ENCODE measurements at regions not wholly inside any gene's neighbourhood (a gene's known extent, or its start where the extent isn't known, plus 50 kb on each side); places are given as distances from the start of the nearest gene placed in this dataset.

DNA sequence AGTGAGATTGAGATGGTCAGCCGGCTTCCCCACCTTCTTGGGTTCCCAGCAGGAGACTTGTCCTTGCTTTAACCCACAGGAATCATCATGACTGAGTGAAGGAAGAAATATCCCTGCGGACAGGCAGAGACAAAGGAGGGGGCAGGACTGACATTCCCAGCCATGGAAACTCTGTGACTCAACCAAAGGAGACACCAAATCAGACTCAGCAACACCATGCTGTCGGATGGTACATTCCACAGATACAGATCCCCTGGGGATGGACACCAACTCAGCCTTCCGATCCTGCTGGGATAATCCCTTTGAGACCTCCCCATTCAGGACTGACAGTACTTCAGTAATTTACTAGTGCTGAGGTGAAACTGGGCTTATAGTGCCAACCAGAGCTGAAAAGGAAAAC, 518.3 kb downstream of the XIRP2 start:
- no peaks in the 10 kb centered on the region for H3K27me3 Mint-ChIP-seq
- no peak overlapping the region for H3K4me3 Mint-ChIP-seq
- H3K27ac Mint-ChIP-seq = no peak overlapping the region
- CTCF ChIA-PET = no interaction called here
- peaks cover 1% of the 10 kb centered on the region for H3K9me3 Mint-ChIP-seq
- no peak for DNase-seq
- no peaks in the 10 kb centered on the region for H3K36me3 Mint-ChIP-seq
- no peaks in the 10 kb centered on the region for H3K4me1 Mint-ChIP-seq

DNA sequence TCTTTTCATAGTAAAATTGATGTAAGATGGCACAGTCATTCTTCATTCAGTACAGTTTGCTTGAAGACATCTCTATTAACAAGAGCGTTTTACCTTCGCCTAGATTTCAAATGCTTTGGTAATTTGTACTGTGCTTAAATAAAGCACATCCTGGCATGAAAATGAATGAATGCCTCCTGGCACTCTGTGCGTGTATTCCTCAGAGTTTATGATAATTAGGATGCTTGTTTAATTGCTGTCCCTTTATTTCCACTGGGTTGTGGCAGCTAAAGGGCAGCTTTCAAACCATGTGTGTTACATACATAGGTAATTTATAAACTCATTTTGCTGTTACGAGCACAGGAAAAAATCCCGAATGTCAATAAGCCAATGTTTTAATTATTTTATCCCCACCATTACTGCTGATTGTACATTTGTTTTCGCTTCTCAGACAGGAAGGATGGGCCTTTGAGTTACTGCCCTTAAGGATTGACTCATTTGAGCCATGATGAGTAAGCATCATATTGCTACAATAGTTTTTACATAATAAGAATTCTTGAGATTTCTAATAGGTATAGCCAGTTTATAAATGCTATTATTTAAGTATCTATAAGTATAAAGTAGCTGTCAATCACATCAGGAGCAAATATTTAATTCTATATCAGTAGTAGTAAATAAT, 516.5 kb downstream of the XIRP2 start:
- no peak for DNase-seq
- no peak overlapping the region for H3K27ac Mint-ChIP-seq
- H3K36me3 Mint-ChIP-seq = no peaks in the 10 kb centered on the region
- H3K4me3 Mint-ChIP-seq = no peak overlapping the region
- peaks cover 3% of the 10 kb centered on the region for H3K9me3 Mint-ChIP-seq
- no peaks in the 10 kb centered on the region for H3K27me3 Mint-ChIP-seq
- no peaks in the 10 kb centered on the region for H3K4me1 Mint-ChIP-seq
- CTCF ChIA-PET = no interaction called here

DNA sequence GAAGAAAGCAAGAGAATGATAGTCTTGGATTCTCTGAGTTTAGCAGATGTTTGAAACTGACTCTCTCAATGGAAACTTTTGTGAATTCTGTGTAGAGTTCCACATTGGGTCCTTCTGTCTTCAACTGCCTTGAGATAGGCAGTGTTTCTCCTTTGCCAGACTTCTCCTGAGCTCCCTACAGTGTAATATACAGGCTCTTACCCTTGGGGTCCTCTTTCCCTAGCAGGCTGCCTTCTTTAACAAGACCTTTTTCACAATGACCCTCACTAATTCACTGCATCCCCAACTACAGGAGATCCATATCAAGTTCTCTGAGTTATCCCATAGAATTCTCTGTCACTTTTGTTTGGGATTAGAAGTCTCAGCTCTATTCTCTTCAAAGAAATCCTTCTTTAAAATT, 513.0 kb downstream of the XIRP2 start:
- no peaks in the 10 kb centered on the region for H3K27me3 Mint-ChIP-seq
- H3K4me3 Mint-ChIP-seq = no peak overlapping the region
- CTCF ChIA-PET = interaction anchor here (1.4 kb wide), 1 partner anchor 10 kb away, joined by 3 read pairs; no protein-coding TSS in a partner anchor
- H3K9me3 Mint-ChIP-seq = peaks cover 1% of the 10 kb centered on the region
- H3K36me3 Mint-ChIP-seq = no peaks in the 10 kb centered on the region
- no peak for DNase-seq
- no peaks in the 10 kb centered on the region for H3K4me1 Mint-ChIP-seq
- H3K27ac Mint-ChIP-seq = no peak overlapping the region

DNA sequence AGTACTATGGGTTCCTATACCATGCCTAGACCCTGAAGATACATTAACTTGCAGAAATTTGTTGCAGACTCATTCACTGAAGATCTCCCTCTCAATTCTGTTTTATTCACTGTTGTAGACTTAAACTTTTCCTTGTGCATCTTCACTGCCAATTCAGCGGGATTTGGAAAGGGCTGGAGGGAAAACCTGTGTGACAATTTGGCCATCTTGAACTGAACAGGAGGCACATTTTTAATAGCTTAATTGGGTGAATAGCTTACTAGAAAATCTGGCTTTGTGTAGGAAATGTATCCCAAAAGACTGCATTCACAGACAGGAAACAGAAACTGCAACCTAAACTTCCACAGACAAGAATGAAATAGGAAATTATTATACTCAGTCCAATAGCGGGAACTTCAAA, 512.3 kb downstream of the XIRP2 start:
- CTCF ChIA-PET = no interaction called here
- Mint-ChIP-seq H3K9me3 (peaks cover 1% of the 10 kb centered on the region), H3K4me3 (no peak overlapping the region), H3K27ac (no peak overlapping the region), H3K36me3 (no peaks in the 10 kb centered on the region), H3K4me1 (no peaks in the 10 kb centered on the region), H3K27me3 (no peaks in the 10 kb centered on the region)
- DNase-seq = no peak

DNA sequence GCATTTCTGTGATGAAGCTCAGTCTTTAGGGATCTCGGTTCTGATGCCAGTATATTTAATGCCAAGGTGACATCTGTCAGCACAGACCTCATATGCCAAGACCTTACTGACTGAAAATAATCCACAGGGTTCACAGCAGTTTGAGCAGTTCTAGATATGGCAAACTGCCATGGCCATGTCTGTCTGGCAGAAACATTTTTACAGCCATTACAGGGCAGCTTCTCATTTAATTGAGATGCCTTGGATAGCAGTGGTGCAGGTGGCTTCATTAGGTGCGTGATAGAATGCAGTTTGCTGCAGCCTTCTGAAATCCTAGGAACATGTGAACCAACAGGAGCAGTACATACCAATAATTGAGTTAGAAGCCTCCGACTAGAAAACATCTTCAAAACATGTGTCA, 510.6 kb downstream of the XIRP2 start:
- Mint-ChIP-seq H3K9me3 (peaks cover 1% of the 10 kb centered on the region), H3K27me3 (no peaks in the 10 kb centered on the region), H3K4me1 (no peaks in the 10 kb centered on the region), H3K4me3 (no peak overlapping the region), H3K27ac (no peak overlapping the region), H3K36me3 (no peaks in the 10 kb centered on the region)
- no peak for DNase-seq
- CTCF ChIA-PET = no interaction called here

DNA sequence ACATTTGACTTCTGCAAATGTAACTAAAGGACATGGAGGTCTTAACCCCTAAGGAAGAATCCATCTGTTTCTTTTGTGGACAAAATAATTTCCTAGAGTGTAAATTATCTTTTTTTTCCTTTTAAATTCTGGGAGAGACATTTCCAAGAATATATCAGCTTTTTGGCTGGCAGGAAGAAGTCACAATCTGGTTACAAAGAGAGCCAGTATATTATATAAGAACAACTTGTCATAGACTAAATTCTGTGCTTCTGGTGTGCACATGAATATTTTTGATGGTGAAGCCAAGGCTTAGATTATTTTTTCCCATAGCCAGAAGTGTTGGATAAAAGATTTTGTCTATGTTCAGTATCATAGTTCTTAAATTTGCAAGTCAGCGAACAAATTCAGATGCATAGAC, 500.6 kb downstream of the XIRP2 start:
- H3K27ac Mint-ChIP-seq = no peak overlapping the region

DNA sequence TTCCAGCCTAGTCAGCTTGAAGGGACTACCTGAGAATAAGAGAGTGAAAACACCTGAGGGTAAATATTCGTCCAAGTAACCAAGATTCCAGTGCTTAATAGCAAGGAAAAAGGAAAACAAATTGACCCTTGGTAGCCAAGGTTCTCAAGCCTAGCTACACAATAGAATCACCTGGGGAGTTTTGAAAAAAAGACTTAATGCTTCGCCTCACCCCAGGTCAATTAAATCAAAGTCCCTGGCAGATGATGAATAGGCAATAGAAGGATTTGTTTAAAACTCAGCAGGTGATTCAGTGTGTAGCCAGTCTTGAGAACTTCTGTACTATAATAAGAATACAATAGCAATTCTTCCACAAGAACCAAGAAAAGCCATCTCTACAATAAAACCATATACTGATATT, 500.2 kb downstream of the XIRP2 start:
- Mint-ChIP-seq H3K27me3 (no peaks in the 10 kb centered on the region), H3K36me3 (no peaks in the 10 kb centered on the region), H3K9me3 (no peaks in the 10 kb centered on the region), H3K4me3 (no peak overlapping the region), H3K27ac (no peak overlapping the region), H3K4me1 (no peaks in the 10 kb centered on the region)
- CTCF ChIA-PET = no interaction called here
- no peak for DNase-seq

More for the DNA sequence above, 500.6 kb downstream of the XIRP2 start:
- no peak for DNase-seq
- no peaks in the 10 kb centered on the region for H3K4me1 Mint-ChIP-seq
- no peak overlapping the region for H3K4me3 Mint-ChIP-seq
- no peaks in the 10 kb centered on the region for H3K36me3 Mint-ChIP-seq
- no peaks in the 10 kb centered on the region for H3K9me3 Mint-ChIP-seq
- CTCF ChIA-PET = no interaction called here
- H3K27me3 Mint-ChIP-seq = no peaks in the 10 kb centered on the region

DNA sequence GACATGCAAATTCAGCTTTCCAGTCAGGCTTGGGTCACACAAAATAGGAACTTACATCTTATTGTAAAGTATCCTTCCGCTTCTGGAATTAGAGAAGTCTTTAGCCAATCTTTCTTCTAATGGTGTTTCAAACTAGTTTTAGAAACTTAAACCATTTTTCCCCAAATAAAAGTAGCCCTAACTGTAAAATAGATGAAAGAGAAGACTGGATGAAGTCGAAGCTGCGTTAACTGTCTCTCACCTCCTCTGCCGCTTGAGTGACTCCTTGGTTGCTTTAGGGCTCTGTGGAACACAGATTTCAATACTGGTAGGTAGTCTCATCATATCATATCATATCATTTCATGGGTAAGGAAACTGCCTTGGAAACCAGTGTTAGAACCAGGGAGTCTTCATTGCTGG, 498.4 kb downstream of the XIRP2 start:
- Mint-ChIP-seq H3K27me3 (no peaks in the 10 kb centered on the region), H3K4me1 (no peaks in the 10 kb centered on the region), H3K4me3 (no peak overlapping the region), H3K36me3 (no peaks in the 10 kb centered on the region), H3K27ac (no peak overlapping the region), H3K9me3 (no peaks in the 10 kb centered on the region)
- no peak for DNase-seq
- CTCF ChIA-PET = no interaction called here

DNA sequence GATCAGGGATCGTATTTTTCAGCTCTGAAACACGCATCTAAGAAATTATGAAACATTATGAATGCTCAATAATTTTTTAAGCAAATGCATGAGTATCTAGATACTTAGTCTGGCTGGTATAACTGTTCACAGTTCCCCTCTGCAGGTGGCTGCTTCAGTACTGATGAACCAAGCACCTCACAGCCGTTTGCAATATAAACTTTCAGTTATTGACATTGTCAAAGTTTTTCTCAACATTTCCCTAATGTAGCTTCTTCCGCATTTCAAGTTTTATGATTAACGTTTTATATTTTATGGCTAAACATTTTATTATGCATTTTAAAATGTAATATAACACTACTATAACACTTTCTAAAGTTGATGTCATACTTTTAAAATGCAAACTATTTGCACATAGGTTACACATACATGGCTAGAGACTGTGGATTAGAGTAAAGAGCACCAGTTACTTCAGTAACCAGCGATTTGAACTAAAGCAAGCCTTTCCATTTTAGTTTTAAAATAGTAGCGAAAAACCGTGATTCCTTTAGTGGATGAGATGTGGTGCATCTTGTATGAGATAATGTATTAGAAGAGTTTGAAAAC, 495.4 kb downstream of the XIRP2 start:
- Mint-ChIP-seq H3K36me3 (no peaks in the 10 kb centered on the region), H3K27ac (no peak overlapping the region), H3K27me3 (no peaks in the 10 kb centered on the region), H3K4me3 (no peak overlapping the region), H3K4me1 (no peaks in the 10 kb centered on the region), H3K9me3 (no peaks in the 10 kb centered on the region)
- no peak for DNase-seq
- CTCF ChIA-PET = no interaction called here

DNA sequence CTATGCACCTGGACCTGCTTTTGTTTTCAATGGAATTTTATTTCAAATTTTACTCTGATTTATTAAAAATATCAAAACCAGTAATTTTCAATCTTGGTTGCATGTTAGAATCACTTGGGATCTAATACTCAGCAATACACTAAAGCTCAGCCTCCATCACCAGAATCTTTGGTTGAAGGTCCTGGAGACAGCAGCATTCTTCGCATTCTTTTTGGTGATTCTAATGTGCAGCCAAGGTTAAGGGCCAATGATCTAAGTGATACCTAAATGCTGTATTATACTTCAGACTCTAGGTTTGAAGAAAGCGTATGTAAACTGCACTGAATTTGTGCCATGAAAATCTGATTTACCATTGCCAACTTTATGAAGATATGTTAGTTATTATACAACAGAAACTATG, 493.1 kb downstream of the XIRP2 start:
- Mint-ChIP-seq H3K36me3 (no peaks in the 10 kb centered on the region), H3K4me3 (no peak overlapping the region), H3K27ac (no peak overlapping the region), H3K4me1 (no peaks in the 10 kb centered on the region), H3K9me3 (no peaks in the 10 kb centered on the region), H3K27me3 (no peaks in the 10 kb centered on the region)
- DNase-seq = no peak
- CTCF ChIA-PET = no interaction called here

DNA sequence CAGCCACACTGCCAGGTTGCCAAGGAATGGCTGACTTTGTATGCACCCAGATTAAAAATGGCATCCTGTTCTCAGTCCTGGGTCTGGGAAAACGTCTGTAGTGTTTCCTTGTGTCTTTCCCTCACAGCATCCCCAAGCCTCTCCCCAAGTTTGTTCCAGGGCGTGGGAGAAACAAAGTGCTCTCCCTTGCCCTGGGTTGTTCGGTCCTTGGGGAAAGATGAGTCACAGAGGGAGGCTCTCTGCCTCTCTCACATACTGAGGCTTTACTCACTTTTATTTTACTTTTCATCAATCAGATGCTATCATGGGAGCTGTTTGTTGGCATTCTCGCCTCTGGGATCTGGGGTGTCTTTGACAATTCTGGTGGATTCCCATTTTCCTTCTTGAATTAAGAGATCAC, 492.3 kb downstream of the XIRP2 start:
- no peaks in the 10 kb centered on the region for H3K4me1 Mint-ChIP-seq
- H3K27ac Mint-ChIP-seq = no peak overlapping the region
- H3K36me3 Mint-ChIP-seq = no peaks in the 10 kb centered on the region
- no peak overlapping the region for H3K4me3 Mint-ChIP-seq
- H3K9me3 Mint-ChIP-seq = no peaks in the 10 kb centered on the region
- H3K27me3 Mint-ChIP-seq = no peaks in the 10 kb centered on the region
- CTCF ChIA-PET = no interaction called here
- no peak for DNase-seq

DNA sequence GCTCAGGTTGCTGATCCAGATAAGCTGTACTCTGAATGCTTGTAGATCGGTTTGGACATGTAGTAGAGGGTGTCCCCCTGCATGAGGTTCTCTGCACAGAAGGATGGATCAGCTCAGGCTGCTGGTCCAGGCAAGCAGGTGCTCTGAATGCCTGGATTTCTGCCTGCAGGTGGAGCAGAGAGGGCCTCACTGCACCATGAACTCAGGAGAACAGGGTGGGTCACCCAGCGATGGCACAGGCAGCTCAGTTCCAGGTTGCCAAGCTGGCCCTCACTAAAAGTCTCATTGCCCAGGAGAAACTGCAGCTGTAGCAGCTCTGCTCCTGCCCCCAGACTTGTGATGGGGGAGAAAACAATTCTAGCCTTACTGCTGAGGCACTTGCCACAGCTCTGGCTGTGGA, 491.8 kb downstream of the XIRP2 start:
- Mint-ChIP-seq H3K9me3 (no peaks in the 10 kb centered on the region), H3K27me3 (no peaks in the 10 kb centered on the region), H3K27ac (no peak overlapping the region), H3K36me3 (no peaks in the 10 kb centered on the region), H3K4me3 (no peak overlapping the region), H3K4me1 (no peaks in the 10 kb centered on the region)
- CTCF ChIA-PET = no interaction called here
- peak; percentile 17 for DNase-seq

DNA sequence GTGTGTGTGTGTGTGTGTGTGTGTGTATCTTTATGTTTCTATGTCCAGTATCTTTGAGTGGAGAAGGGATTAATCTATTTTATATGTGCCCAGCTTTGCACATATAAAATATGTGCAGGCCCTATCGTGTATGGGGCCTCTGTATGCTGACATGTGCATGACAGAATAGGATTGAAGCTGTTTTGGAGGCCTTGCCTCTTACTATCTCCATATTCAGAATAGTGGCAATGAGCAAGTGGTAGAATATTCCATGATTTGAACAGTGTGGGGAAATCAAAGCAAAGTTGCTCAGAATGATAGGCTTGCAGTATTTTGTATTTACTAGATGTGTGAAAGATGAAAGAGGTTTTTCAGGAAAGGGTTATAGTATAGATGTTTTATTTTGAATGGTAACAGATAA, 480.8 kb downstream of the XIRP2 start:
- DNase-seq = no peak
- Mint-ChIP-seq H3K9me3 (no peaks in the 10 kb centered on the region), H3K4me1 (no peaks in the 10 kb centered on the region), H3K36me3 (no peaks in the 10 kb centered on the region), H3K4me3 (no peak overlapping the region), H3K27me3 (no peaks in the 10 kb centered on the region), H3K27ac (no peak overlapping the region)
- CTCF ChIA-PET = no interaction called here

DNA sequence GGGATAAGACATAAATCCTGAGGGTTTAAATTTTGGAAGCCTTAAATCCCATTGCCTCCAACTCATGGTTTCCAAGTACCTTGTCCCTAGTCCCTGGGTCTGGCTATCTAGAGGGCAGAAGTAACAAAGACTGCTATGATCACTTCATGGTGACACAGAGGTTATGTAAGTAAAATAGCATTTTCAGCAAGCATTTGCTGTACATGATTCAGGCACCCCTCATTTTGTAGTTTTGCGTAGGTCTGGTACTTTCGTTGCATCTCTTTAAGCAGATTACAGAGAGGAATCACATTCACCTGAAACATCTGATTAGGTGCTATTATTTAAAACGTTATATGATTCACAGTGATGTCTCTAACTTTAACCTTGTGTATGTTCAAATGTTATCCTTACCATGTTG, 480.1 kb downstream of the XIRP2 start:
- H3K4me3 Mint-ChIP-seq = no peak overlapping the region
- no peaks in the 10 kb centered on the region for H3K36me3 Mint-ChIP-seq
- H3K27ac Mint-ChIP-seq = no peak overlapping the region
- H3K9me3 Mint-ChIP-seq = peaks cover 2% of the 10 kb centered on the region
- DNase-seq = no peak
- CTCF ChIA-PET = no interaction called here
- H3K4me1 Mint-ChIP-seq = no peaks in the 10 kb centered on the region
- no peaks in the 10 kb centered on the region for H3K27me3 Mint-ChIP-seq

DNA sequence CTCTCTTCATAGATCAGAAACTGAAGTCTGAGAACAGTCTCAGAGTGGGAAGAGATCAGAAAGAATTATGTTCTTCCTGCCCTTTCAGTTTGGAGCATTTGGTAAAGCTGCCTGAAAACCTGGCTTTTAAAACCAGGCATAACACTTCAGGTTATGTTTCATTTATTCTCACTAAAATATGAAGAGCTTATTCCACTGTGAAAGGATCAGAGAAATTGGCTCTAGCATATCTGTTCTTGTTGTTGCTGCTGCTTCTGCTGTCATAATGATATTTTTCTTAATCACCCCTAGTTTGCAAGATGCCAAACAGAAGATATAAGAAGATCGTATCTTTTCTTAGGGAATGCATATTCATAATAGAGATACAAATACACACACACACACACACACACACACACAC, 476.9 kb downstream of the XIRP2 start:
- H3K9me3 Mint-ChIP-seq = peaks cover 4% of the 10 kb centered on the region
- H3K4me1 Mint-ChIP-seq = no peaks in the 10 kb centered on the region
- no peaks in the 10 kb centered on the region for H3K36me3 Mint-ChIP-seq
- H3K4me3 Mint-ChIP-seq = no peak overlapping the region
- H3K27ac Mint-ChIP-seq = no peak overlapping the region
- DNase-seq = no peak
- H3K27me3 Mint-ChIP-seq = no peaks in the 10 kb centered on the region
- CTCF ChIA-PET = no interaction called here

DNA sequence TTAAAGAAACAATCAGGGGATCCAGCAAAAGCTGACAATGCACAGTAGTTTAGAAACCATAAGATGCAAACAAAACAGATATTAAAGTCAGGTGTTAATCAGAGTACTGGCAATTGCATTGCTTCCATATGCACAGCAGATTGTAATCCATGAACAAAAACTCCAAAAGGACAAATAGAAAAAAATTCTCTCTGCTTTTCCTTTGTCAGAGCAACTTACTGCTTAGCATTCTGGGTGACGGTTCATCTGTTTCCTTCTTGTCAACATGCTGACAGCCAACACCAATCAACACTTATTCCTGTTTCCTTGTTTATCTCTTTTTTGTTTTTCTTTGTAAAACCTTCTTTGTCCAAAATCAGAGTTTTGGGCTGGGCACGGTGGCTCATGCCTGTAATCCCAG, 473.1 kb downstream of the XIRP2 start:
- Mint-ChIP-seq H3K27ac (no peak overlapping the region), H3K4me3 (no peak overlapping the region), H3K4me1 (no peaks in the 10 kb centered on the region), H3K36me3 (no peaks in the 10 kb centered on the region), H3K27me3 (no peaks in the 10 kb centered on the region), H3K9me3 (peaks cover 4% of the 10 kb centered on the region)
- CTCF ChIA-PET = no interaction called here
- DNase-seq = no peak
